Activated T-helper 1 cell treated with anti-CD3 and anti-CD28 coated beads, Interleukin-12 subunit alpha, Interleukin-12 subunit beta, Interleukin-2, Interleukin-4 antibody, amounts not matched to agents 30 ng/mL and 10 ng/mL and 1 ng/mL, durations not matched to agents 14 hours and 24 hours and 36 hours (primary cell): ENCODE measurements at regions not wholly inside any gene's neighbourhood (a gene's known extent, or its start where the extent isn't known, plus 50 kb on each side); places are given as distances from the start of the nearest gene placed in this dataset.

Source experiments
- DNase-seq: peaks from one replicate; pipeline ENCODE4 v3.0.0; 2021; ENCODE audit warnings: low spot score
- H3K27ac Mint-ChIP-seq: one replicate; pipeline ENCODE4 v1.8.0; 2021; ENCODE audit warnings: mild to moderate bottlenecking, mixed read lengths
- H3K27me3 Mint-ChIP-seq: one replicate; pipeline ENCODE4 v1.8.0; 2022; ENCODE audit warnings: mild to moderate bottlenecking, moderate library complexity, mixed read lengths; ENCODE audit not compliant: insufficient read depth
- H3K36me3 Mint-ChIP-seq: one replicate; pipeline ENCODE4 v1.8.0; 2021; ENCODE audit warnings: low read depth, mixed read lengths
- H3K4me1 Mint-ChIP-seq: one replicate; pipeline ENCODE4 v1.8.0; 2021; ENCODE audit warnings: low read depth, mixed read lengths
- H3K4me3 Mint-ChIP-seq: one replicate; pipeline ENCODE4 v1.8.0; 2021; ENCODE audit warnings: mild to moderate bottlenecking, moderate library complexity, mixed read lengths
- H3K9me3 Mint-ChIP-seq: one replicate; pipeline ENCODE4 v1.8.0; 2021; ENCODE audit warnings: mixed read lengths
- intact Hi-C: fragments of 100-400 bp; cut with micrococcal nuclease; formaldehyde crosslinking; loops from one replicate; pipeline ENCODE4 v1.15.1; 2024

GRCh38 chrX:79300856-79301255, 66.3 kb downstream of the ITM2A start:
- intact Hi-C loops = no loop called here
- peaks cover 2% of the 10 kb centered on the region for H3K36me3 Mint-ChIP-seq
- H3K4me1 Mint-ChIP-seq = no peaks in the 10 kb centered on the region
- no peaks in the 10 kb centered on the region for H3K27me3 Mint-ChIP-seq
- DNase-seq = no peak
- no peak overlapping the region for H3K27ac Mint-ChIP-seq
- H3K9me3 Mint-ChIP-seq = peaks cover 3% of the 10 kb centered on the region
- H3K4me3 Mint-ChIP-seq = no peak overlapping the region

- intact Hi-C loops = no loop called here
- H3K27ac Mint-ChIP-seq = no peak overlapping the region
- no peaks in the 10 kb centered on the region for H3K27me3 Mint-ChIP-seq
- H3K4me3 Mint-ChIP-seq = no peak overlapping the region
- DNase-seq = no peak
- H3K9me3 Mint-ChIP-seq = no peaks in the 10 kb centered on the region
- H3K36me3 Mint-ChIP-seq = peaks cover 5% of the 10 kb centered on the region
- H3K4me1 Mint-ChIP-seq = peaks cover 48% of the 10 kb centered on the region
These were observed 76.5 kb downstream of the ITM2A start for GRCh38 chrX:79290596-79290995.

DNA sequence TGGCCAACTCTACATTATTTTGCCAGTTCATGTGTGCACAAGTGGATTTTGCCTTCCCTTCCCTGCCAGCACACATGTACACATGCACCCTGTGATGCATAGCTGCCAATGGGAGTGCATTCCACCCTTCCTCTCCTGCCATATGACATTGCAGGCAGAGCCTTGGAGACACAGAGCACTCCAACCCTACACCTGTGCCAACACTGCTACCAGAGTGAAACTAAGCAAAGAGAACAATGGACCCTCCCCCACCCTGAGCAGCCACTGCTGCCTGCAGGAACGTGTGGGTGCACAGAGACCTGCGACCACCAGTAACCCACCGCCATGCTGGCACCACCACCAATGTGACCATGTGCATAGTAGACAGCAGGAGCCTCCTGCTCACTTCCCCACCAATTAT, 78.4 kb downstream of the ITM2A start:
- no peaks in the 10 kb centered on the region for H3K27me3 Mint-ChIP-seq
- H3K27ac Mint-ChIP-seq = no peak overlapping the region
- H3K36me3 Mint-ChIP-seq = peaks cover 3% of the 10 kb centered on the region
- intact Hi-C loops = loop anchor here (5.0 kb wide), 1 partner anchor 79 kb away; the partner anchor contains the start of gene ITM2A
- no peak overlapping the region for H3K4me3 Mint-ChIP-seq
- peaks cover 53% of the 10 kb centered on the region for H3K4me1 Mint-ChIP-seq
- no peaks in the 10 kb centered on the region for H3K9me3 Mint-ChIP-seq
- no peak for DNase-seq

GRCh38 chrX:79287724-79288123, 79.4 kb downstream of the ITM2A start:
- H3K27ac Mint-ChIP-seq = peak overlapping the region; percentile 57
- no peaks in the 10 kb centered on the region for H3K27me3 Mint-ChIP-seq

DNA sequence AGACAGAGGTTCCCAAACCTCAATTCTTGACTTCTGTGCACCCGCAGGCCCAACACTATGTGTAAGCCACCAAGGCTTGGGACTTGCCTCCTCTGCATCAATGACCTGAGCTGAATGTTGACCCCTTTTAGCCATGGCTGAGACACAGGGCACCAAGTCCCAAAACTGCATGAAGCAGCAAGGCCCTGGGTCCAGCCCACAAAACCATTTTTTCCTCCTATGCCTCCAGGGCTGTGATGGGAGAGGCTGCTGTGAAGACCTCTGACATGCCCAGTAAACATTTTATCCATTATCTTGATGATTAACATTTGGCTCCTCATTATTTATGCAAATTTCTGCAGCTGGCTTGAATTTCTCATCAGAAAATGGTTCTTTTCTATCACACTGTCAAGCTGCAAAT, 85.4 kb downstream of the ITM2A start:
- H3K4me3 Mint-ChIP-seq = no peak overlapping the region
- H3K27ac Mint-ChIP-seq = no peak overlapping the region
- H3K9me3 Mint-ChIP-seq = peaks cover 17% of the 10 kb centered on the region
- peaks cover 19% of the 10 kb centered on the region for H3K36me3 Mint-ChIP-seq
- intact Hi-C loops = no loop called here
- no peak for DNase-seq
- no peaks in the 10 kb centered on the region for H3K27me3 Mint-ChIP-seq
- peaks cover 11% of the 10 kb centered on the region for H3K4me1 Mint-ChIP-seq

More at GRCh38 chrX:79287724-79288123, 79.4 kb downstream of the ITM2A start:
- no peak for DNase-seq
- peaks cover 53% of the 10 kb centered on the region for H3K4me1 Mint-ChIP-seq
- H3K4me3 Mint-ChIP-seq = peak overlapping the region; percentile 70
- intact Hi-C loops = loop anchor here (2.0 to 5.0 kb wide), 2 partner anchors 15 to 80 kb away; partner anchors contain the start of gene ITM2A
- peaks cover 5% of the 10 kb centered on the region for H3K36me3 Mint-ChIP-seq
- no peaks in the 10 kb centered on the region for H3K9me3 Mint-ChIP-seq

- no peak overlapping the region for H3K4me3 Mint-ChIP-seq
These were observed 96.7 kb downstream of the ITM2A start for GRCh38 chrX:79270401-79270800.

DNA sequence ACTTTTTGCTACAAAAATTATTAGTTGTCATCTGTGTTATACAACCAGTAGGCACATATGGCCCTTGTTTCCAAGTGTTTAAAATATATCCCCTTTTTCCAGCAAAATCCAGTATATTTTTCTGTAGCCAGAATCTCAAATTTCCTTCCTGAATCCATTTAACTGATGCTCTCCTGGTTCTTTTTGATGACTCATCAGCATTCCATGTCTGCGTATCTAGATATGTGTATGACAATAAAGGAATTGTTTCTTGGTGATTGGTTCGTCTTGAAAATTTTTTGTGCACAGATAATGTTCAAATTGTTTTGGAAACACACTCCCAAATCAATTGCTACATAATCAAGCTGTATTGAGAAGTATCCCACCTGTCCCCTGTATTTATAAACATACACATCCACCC, 98.3 kb downstream of the ITM2A start:
- H3K27me3 Mint-ChIP-seq = no peaks in the 10 kb centered on the region
- H3K36me3 Mint-ChIP-seq = no peaks in the 10 kb centered on the region
- no peak for DNase-seq
- H3K27ac Mint-ChIP-seq = peak overlapping the region; percentile 61
- H3K4me1 Mint-ChIP-seq = peaks cover 40% of the 10 kb centered on the region
- H3K9me3 Mint-ChIP-seq = no peaks in the 10 kb centered on the region
- intact Hi-C loops = loop anchor here (10.0 kb wide), 1 partner anchor 1134 kb away; the partner anchor contains the start of gene TAF9B
- H3K4me3 Mint-ChIP-seq = no peak overlapping the region

More at GRCh38 chrX:79270401-79270800, 96.7 kb downstream of the ITM2A start:
- Mint-ChIP-seq H3K9me3 (no peaks in the 10 kb centered on the region), H3K4me1 (peaks cover 33% of the 10 kb centered on the region), H3K36me3 (no peaks in the 10 kb centered on the region), H3K27me3 (no peaks in the 10 kb centered on the region), H3K27ac (no peak overlapping the region)
- peak; percentile 44 for DNase-seq
- intact Hi-C loops = loop anchor here (1.0 to 2.0 kb wide), 11 partner anchors 11 to 715 kb away; partner anchors contain the start of gene ITM2A

GRCh38 chrX:79266702-79267101, 100.4 kb downstream of the ITM2A start:
- peaks cover 4% of the 10 kb centered on the region for H3K36me3 Mint-ChIP-seq
- H3K27me3 Mint-ChIP-seq = no peaks in the 10 kb centered on the region
- no peaks in the 10 kb centered on the region for H3K9me3 Mint-ChIP-seq
- DNase-seq = no peak
- H3K27ac Mint-ChIP-seq = peak overlapping the region; percentile 65
- H3K4me3 Mint-ChIP-seq = no peak overlapping the region
- H3K4me1 Mint-ChIP-seq = peaks cover 58% of the 10 kb centered on the region
- intact Hi-C loops = loop anchor here (10.0 kb wide), 1 partner anchor 1132 kb away; the partner anchor contains the start of gene TAF9B

DNA sequence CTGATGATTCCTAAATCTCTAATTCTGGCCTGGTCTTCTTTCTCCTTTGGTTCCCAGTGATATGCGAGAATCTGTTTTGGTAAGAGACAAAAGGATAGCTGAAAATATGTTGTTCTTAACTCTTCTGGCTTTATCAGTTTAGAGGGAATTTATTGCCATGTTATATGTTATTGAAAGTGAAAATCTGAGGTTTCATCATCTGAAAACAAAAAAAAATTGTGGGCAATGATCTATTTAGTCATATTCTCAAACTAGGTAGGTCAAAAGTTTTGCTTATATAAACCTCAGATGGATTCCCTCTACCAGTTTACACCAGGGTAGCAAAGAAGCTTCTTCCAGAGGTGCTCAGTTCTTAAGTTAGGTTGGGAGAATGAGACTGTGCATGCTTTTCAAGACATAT, 103.6 kb downstream of the ITM2A start:
- H3K27me3 Mint-ChIP-seq = no peaks in the 10 kb centered on the region

GRCh38 chrX:79259073-79259689, 108.0 kb downstream of the ITM2A start:
- DNase-seq = peak; percentile 57
- Mint-ChIP-seq H3K4me1 (peaks cover 86% of the 10 kb centered on the region), H3K27me3 (no peaks in the 10 kb centered on the region), H3K4me3 (peak overlapping the region; percentile 45), H3K36me3 (peaks cover 22% of the 10 kb centered on the region), H3K27ac (peak overlapping the region; percentile 87), H3K9me3 (peaks cover 14% of the 10 kb centered on the region)
- intact Hi-C loops = loop anchor here (1.0 to 5.0 kb wide), 12 partner anchors 11 to 928 kb away; partner anchors contain the start of genes GPR174 and ITM2A

More for the DNA sequence above, 103.6 kb downstream of the ITM2A start:
- Mint-ChIP-seq H3K4me1 (peaks cover 75% of the 10 kb centered on the region), H3K9me3 (no peaks in the 10 kb centered on the region), H3K4me3 (peak overlapping the region; percentile 59), H3K36me3 (peaks cover 4% of the 10 kb centered on the region), H3K27ac (peak overlapping the region; percentile 80)
- no peak for DNase-seq
- intact Hi-C loops = loop anchor here (10.0 kb wide), 1 partner anchor 1129 kb away; the partner anchor contains the start of gene TAF9B

- no peak overlapping the region for H3K4me3 Mint-ChIP-seq
- peaks cover 45% of the 10 kb centered on the region for H3K36me3 Mint-ChIP-seq
- H3K27me3 Mint-ChIP-seq = no peaks in the 10 kb centered on the region
- H3K9me3 Mint-ChIP-seq = peaks cover 18% of the 10 kb centered on the region
- no peak overlapping the region for H3K27ac Mint-ChIP-seq
- DNase-seq = no peak
- intact Hi-C loops = no loop called here
- peaks cover 15% of the 10 kb centered on the region for H3K4me1 Mint-ChIP-seq
These were observed 99.2 kb downstream of the GPR174 start for GRCh38 chrX:79243691-79244090.

DNA sequence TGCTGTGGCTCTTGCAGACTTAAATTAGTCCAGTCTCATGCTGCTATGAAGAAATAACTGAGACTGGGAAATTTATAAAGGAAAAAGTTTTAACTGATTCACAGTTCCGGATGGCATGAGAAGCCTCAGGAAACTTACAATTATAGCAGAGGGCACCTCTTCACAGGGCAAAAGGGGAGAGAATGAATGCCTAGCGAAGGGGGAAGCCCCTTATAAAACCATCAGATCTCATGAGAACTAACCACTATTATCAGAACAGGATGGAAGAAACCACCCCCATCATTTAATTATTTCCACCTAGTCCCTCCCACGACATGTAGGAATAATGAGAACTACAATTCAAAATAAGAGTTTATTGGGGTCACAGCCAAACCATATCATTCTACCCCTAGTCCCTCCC, 91.4 kb downstream of the GPR174 start:
- no peak for DNase-seq
- intact Hi-C loops = no loop called here
- Mint-ChIP-seq H3K9me3 (peaks cover 21% of the 10 kb centered on the region), H3K27ac (no peak overlapping the region), H3K4me1 (peaks cover 17% of the 10 kb centered on the region), H3K27me3 (no peaks in the 10 kb centered on the region), H3K36me3 (peaks cover 50% of the 10 kb centered on the region), H3K4me3 (no peak overlapping the region)

- no peak for DNase-seq
- Mint-ChIP-seq H3K27ac (no peak overlapping the region), H3K27me3 (no peaks in the 10 kb centered on the region), H3K4me3 (no peak overlapping the region), H3K4me1 (peaks cover 17% of the 10 kb centered on the region), H3K36me3 (peaks cover 35% of the 10 kb centered on the region), H3K9me3 (peaks cover 17% of the 10 kb centered on the region)
- intact Hi-C loops = no loop called here
These were observed 87.2 kb downstream of the GPR174 start for GRCh38 chrX:79231662-79232061.
